Esophagus squamous epithelium (tissue), 5 donors: ENCODE measurements at regions not wholly inside any gene's neighbourhood (a gene's known extent, or its start where the extent isn't known, plus 50 kb on each side); places are given as distances from the start of the nearest gene placed in this dataset.

Experiments used
- DNase-seq: peaks from one replicate; lab custom pipeline; 2025; lab: John Stamatoyannopoulos, UW
- H3K27ac ChIP-seq, 4 donors: fragments of 200-600 bp; sonication (generic); one replicate each; pipeline ENCODE4 v1.5.1; 2016 to 2019; ENCODE audit warnings: mild to moderate bottlenecking in 1 of 4
- H3K27me3 ChIP-seq, 4 donors: fragments of 200-600 bp; sonication (generic); 1 replicate in 3 of 4; 2 replicates in 1 of 4; pipeline versions ENCODE4 v1.5.1 to v1.6.0; 2017 to 2021; ENCODE audit warnings: antibody characterized with exemption in 1 of 4
- H3K36me3 ChIP-seq, 3 donors: fragments of 200-600 bp; sonication (generic); one replicate each; pipeline ENCODE4 v1.5.1; 2016 to 2019
- H3K4me1 ChIP-seq, 3 donors: fragments of 200-600 bp; sonication (generic); one replicate each; pipeline ENCODE4 v1.5.1; 2017 to 2019
- H3K4me3 ChIP-seq, 4 donors: fragments of 200-600 bp; sonication (generic); 1 replicate in 3 of 4; 2 replicates in 1 of 4; pipeline ENCODE4 v1.5.1; 2016 to 2019; ENCODE audit warnings: mild to moderate bottlenecking in 2 of 4, moderate library complexity in 1 of 4
- H3K9me3 ChIP-seq, 3 donors: fragments of 200-600 bp; sonication (generic); one replicate each; pipeline ENCODE4 v1.5.1; 2016 to 2019
- POLR2A ChIP-seq, 4 donors: fragments of 450-650 bp; IDR thresholded peaks; one replicate each; pipeline ENCODE4 v1.6.1; 2017; ENCODE audit warnings: antibody characterized with exemption in 4 of 4, mild to moderate bottlenecking in 4 of 4, moderate library complexity in 3 of 4
- WGBS, 2 donors: methylation state at CpG; one replicate each; pipeline ENCODE4 v1.1.5; 2018; 5-methylcytosine and 5-hydroxymethylcytosine counted together
- intact Hi-C: fragments of 100-400 bp; cut with DNase I; formaldehyde crosslinking; loops from one replicate; pipeline ENCODE4 v1.15.0; 2022
- TF ChIP-seq, protein P1 (sequence below), 6 experiments: fragments of 450-650 bp in 4 of 6; fragments of 200-600 bp in 2 of 6; sonication (generic) in 2 of 6; IDR thresholded peaks; one replicate each; pipeline ENCODE4 v1.5.1; 2016 to 2019; ENCODE audit warnings: antibody characterized with exemption in 6 of 6, mild to moderate bottlenecking in 4 of 6, moderate library complexity in 4 of 6
- donor health status: DM: yes; HTN: yes; CAD: no.

DNA sequence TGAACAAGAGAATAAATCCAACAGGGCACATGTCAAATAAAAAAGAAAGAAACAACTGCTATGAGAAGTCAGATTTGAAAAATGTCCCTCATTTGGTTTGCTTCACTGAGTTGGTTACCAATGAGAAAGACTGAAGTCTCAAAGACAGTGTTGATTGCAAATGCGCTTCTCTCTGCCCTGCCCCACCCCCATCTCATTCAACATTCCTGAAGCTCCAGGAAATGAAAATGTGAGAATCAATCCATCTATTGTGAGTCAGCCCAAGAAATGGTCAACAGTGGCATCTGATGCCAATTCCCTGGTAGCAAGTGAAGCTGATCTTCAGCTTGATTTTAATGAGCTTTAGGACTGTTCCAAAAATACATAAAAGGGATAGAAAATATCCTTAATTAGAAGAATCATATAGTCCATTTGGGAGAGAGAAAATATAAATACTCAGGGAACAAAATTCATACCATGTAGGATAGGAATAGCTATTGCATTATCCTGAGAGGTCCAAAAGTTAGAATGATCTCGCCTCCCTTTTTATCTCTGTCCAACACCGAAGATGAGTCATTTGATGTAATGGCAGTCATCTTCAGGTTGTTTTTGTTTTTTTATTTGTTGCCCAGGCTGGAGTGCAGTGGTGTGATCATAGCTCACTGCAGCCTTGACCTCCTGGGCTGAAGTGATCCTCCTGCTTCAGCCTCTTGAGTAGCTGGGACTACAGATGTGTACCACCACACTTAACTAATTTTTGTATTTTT lies 200.3 kb upstream of the UMPS start:
- Histone ChIP-seq H3K4me3 (no peak overlapping the region), H3K27me3 (no peaks in the 10 kb centered on the region), H3K9me3 (no peaks in the 10 kb centered on the region), H3K27ac (no peak overlapping the region), H3K4me1 (no peaks in the 10 kb centered on the region), H3K36me3 (no peaks in the 10 kb centered on the region)
- DNase-seq: no peak
- WGBS, 2 donors: 86 to 91% methylated on average over 3 of the region's 3 CpGs
- intact Hi-C loops: no loop called here
- TF ChIP-seq, protein P1, sequence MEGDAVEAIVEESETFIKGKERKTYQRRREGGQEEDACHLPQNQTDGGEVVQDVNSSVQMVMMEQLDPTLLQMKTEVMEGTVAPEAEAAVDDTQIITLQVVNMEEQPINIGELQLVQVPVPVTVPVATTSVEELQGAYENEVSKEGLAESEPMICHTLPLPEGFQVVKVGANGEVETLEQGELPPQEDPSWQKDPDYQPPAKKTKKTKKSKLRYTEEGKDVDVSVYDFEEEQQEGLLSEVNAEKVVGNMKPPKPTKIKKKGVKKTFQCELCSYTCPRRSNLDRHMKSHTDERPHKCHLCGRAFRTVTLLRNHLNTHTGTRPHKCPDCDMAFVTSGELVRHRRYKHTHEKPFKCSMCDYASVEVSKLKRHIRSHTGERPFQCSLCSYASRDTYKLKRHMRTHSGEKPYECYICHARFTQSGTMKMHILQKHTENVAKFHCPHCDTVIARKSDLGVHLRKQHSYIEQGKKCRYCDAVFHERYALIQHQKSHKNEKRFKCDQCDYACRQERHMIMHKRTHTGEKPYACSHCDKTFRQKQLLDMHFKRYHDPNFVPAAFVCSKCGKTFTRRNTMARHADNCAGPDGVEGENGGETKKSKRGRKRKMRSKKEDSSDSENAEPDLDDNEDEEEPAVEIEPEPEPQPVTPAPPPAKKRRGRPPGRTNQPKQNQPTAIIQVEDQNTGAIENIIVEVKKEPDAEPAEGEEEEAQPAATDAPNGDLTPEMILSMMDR (IDR thresholded peaks at IDR 0.05): no peak
- TF ChIP-seq POLR2A (IDR thresholded peaks at IDR 0.05): no peak

DNA sequence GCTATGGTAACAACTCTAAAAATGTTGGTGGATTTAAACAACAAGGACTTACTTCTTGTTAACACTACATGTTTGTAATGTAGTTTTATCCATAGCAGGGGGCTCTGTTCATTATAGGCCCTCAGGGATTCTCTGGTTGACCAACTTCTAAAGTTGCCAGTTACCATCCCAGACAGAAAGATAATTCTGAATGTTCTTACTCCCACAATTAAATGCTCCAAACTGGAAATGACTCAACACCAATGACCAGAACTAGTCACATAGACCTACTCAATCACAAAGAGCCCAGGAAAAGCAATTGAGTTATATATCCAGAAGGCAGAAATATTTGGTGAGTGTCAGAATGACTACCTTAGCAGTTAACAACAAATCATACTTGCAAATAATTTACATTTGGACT lies 199.3 kb upstream of the UMPS start:
- DNase-seq: no peak
- no peak overlapping the region for H3K4me3 ChIP-seq
- intact Hi-C loops: no loop called here
- H3K36me3 ChIP-seq: no peaks in the 10 kb centered on the region
- no peaks in the 10 kb centered on the region for H3K9me3 ChIP-seq
- TF ChIP-seq, protein P1 (IDR thresholded peaks at IDR 0.05): no peak
- no peak for TF ChIP-seq POLR2A (IDR thresholded peaks at IDR 0.05)
- no peaks in the 10 kb centered on the region for H3K27me3 ChIP-seq
- H3K4me1 ChIP-seq: no peaks in the 10 kb centered on the region
- no peak overlapping the region for H3K27ac ChIP-seq

DNA sequence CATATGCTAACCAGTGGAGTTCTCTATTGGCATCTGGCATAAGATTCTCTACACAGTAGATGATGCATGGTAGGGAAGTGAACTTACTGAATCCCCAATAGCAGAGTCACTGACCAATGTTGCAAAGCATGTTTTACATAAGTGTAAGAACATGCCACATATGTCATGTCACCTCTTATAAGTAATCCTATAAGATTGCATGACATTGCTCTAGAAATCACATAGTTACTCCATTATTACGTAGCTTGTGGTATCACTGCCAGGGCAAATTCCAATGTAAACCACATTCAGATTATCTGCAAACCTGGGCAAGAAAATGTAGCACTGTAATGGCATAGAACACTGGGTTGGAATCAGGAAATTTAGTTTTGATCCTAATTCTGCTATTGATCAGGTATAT lies 198.2 kb upstream of the UMPS start:
- Histone ChIP-seq H3K4me3 (no peak overlapping the region), H3K27me3 (no peaks in the 10 kb centered on the region), H3K27ac (no peak overlapping the region), H3K4me1 (no peaks in the 10 kb centered on the region), H3K36me3 (no peaks in the 10 kb centered on the region), H3K9me3 (no peaks in the 10 kb centered on the region)
- no peak for DNase-seq
- 81 to 85% methylated on average over 1 of the region's 1 CpG for WGBS, 2 donors
- TF ChIP-seq POLR2A (IDR thresholded peaks at IDR 0.05): no peak
- TF ChIP-seq, protein P1 (IDR thresholded peaks at IDR 0.05): no peak
- intact Hi-C loops: no loop called here

DNA sequence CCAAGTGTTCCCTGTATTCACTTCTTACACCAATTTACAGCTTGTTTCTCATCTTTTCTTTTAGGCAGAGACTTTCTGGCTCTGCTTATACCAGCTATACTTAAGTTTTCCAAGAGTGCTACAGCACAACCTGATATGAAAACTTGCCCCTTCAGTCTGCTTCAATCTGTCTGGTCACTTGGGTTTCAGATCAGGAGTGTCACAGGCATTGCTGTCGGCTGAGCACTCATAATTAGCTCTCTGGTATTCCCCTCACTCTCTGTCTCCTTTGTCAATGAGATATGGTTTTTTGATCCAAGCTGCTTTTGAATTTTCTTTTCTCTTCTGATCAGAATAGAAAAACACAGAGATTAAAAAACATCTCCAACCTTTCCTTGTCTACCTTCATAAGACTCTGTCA lies 194.9 kb upstream of the UMPS start:
- Histone ChIP-seq H3K27me3 (peaks cover 0 to 15% (median 0%) of the 10 kb centered on the region in 4 donors), H3K36me3 (no peaks in the 10 kb centered on the region), H3K27ac (no peak overlapping the region), H3K4me3 (no peak overlapping the region), H3K9me3 (no peaks in the 10 kb centered on the region), H3K4me1 (no peaks in the 10 kb centered on the region)
- WGBS, 2 donors: 60 to 94% methylated on average over 1 of the region's 1 CpG
- intact Hi-C loops: no loop called here
- no peak for DNase-seq
- no peak for TF ChIP-seq POLR2A (IDR thresholded peaks at IDR 0.05)
- TF ChIP-seq, protein P1 (IDR thresholded peaks at IDR 0.05): no peak

DNA sequence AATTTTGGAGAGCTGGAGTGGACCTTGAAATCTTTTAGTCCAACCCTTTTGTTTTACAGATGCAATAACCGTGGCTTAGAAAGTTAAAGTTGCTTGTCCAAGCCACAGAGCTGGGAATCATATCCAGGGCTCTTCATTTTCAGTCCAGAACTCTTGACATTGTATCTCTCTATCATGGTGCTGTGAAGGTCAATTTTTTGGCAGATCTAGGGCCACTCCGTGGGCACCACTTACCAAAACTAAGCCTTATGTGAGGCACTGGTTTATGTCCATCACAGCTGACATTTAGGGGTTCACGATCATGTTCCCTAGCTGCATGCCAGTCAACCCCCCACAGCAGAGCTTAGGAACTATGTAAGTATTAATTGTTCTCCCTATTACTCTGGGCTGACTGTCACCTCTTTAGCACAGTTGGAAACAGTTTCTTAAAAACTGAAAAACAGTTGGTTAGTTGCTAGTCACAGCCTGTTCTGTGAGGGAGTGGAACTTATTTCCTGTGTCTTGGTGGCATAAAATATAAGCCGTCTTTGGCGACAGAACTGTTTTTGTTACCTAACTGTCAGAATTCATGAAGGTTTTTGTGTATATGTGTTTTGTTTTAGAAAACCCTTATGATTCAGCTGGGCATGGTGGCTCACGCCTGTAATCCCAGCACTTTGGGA lies 189.6 kb upstream of the UMPS start:
- WGBS, 2 donors: 44 to 67% methylated on average over 5 of the region's 6 CpGs
- no peaks in the 10 kb centered on the region for H3K9me3 ChIP-seq
- H3K27ac ChIP-seq: no peak overlapping the region
- no peaks in the 10 kb centered on the region for H3K36me3 ChIP-seq
- H3K27me3 ChIP-seq: peaks cover 0 to 19% (median 0%) of the 10 kb centered on the region in 4 donors
- TF ChIP-seq, protein P1 (IDR thresholded peaks at IDR 0.05): no peak
- no peak for TF ChIP-seq POLR2A (IDR thresholded peaks at IDR 0.05)
- intact Hi-C loops: no loop called here
- no peak for DNase-seq
- H3K4me3 ChIP-seq: no peak overlapping the region
- no peaks in the 10 kb centered on the region for H3K4me1 ChIP-seq
